ENCODE measurements at regions not wholly inside any gene's neighbourhood (a gene's known extent, or its start where the extent isn't known, plus 50 kb on each side); places are given as distances from the start of the nearest gene placed in this dataset.

DNA sequence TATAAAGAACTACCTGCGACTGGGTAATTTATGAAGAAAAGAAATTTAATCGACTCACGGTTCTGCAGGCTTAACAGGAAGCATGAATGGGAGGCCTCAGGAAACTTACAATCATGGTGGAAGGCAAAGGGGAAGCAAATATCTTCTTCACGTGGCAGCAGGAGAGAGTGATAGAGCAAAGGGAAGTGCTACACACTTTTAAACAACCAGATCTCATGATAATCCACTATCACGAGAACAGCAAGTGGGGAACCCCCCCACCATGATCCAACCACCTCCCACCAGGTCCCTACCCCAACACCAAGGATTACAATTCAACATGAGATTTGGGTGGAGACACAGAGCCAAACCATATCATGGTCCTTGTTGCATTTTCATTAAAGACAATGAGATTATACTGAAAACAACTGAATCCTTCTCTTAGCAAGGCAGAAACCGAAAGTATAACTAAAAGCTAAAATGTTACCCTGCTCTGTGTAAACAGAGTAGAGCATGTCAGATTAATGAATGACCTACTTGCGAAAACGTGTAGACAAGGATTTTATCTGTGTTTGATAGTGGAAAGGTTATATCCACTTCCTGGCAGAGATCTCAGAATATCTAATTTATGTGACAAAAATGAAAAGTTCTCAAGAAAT lies 60.1 kb upstream of the RBBP8 start:
- no peak overlapping the region for H3K4me2 ChIP-seq (ENCODE audit: low read depth, low read length, poor library complexity, severe bottlenecking)
- no peaks in the 10 kb centered on the region for H4K20me1 ChIP-seq (ENCODE audit: low read depth, low read length)
- no peak overlapping the region for H2AFZ ChIP-seq (ENCODE audit: low read depth, low read length, severe bottlenecking)
- no peak for TF ChIP-seq CTCF (IDR thresholded peaks at IDR 0.05; ENCODE audit: insufficient read depth, low read length, poor library complexity, severe bottlenecking)
- no peak for TF ChIP-seq EZH2phosphoT487 (conservative IDR thresholded peaks at IDR 0.05; ENCODE audit: low read length)
- H3K4me3 ChIP-seq (ENCODE audit: insufficient read depth, low read length, poor library complexity, severe bottlenecking), result no peak overlapping the region
- no peaks in the 10 kb centered on the region for H3K79me2 ChIP-seq (ENCODE audit: insufficient read depth, low read length)
- no peaks in the 10 kb centered on the region for H3K9me3 ChIP-seq (ENCODE audit: insufficient read depth, low read length)
- H3K9ac ChIP-seq (ENCODE audit: low read length), result no peak overlapping the region
- no peaks in the 10 kb centered on the region for H3K27me3 ChIP-seq (ENCODE audit: low read length)
- no peak overlapping the region for H3K27ac ChIP-seq (ENCODE audit: low read depth, low read length)
- H3K9me2 ChIP-seq (replicated peaks; ENCODE audit: insufficient read depth, low read length), result no peaks in the 10 kb centered on the region
- H3K36me3 ChIP-seq (ENCODE audit: low read length), result no peaks in the 10 kb centered on the region
- no peaks in the 10 kb centered on the region for H3F3A ChIP-seq (ENCODE audit: insufficient read depth)

GRCh38 chr18:22879293-22879692 lies 53.8 kb upstream of the RBBP8 start:
- Histone ChIP-seq H3K27me3 (ENCODE audit: low read length) (no peaks in the 10 kb centered on the region), H3K9ac (ENCODE audit: low read length) (no peak overlapping the region), H3K9me2 (replicated peaks; ENCODE audit: insufficient read depth, low read length) (no peaks in the 10 kb centered on the region), H4K20me1 (ENCODE audit: low read depth, low read length) (no peaks in the 10 kb centered on the region), H3K4me3 (ENCODE audit: insufficient read depth, low read length, poor library complexity, severe bottlenecking) (no peak overlapping the region), H3K79me2 (ENCODE audit: insufficient read depth, low read length) (no peaks in the 10 kb centered on the region), H3K27ac (ENCODE audit: low read depth, low read length) (no peak overlapping the region), H3F3A (ENCODE audit: insufficient read depth) (no peaks in the 10 kb centered on the region), H3K4me2 (ENCODE audit: low read depth, low read length, poor library complexity, severe bottlenecking) (no peak overlapping the region), H3K9me3 (ENCODE audit: insufficient read depth, low read length) (no peaks in the 10 kb centered on the region), H3K36me3 (ENCODE audit: low read length) (no peaks in the 10 kb centered on the region), H2AFZ (ENCODE audit: low read depth, low read length, severe bottlenecking) (no peak overlapping the region)
- TF ChIP-seq CTCF (IDR thresholded peaks at IDR 0.05; ENCODE audit: insufficient read depth, low read length, poor library complexity, severe bottlenecking) (no peak), EZH2phosphoT487 (conservative IDR thresholded peaks at IDR 0.05; ENCODE audit: low read length) (no peak)

DNA sequence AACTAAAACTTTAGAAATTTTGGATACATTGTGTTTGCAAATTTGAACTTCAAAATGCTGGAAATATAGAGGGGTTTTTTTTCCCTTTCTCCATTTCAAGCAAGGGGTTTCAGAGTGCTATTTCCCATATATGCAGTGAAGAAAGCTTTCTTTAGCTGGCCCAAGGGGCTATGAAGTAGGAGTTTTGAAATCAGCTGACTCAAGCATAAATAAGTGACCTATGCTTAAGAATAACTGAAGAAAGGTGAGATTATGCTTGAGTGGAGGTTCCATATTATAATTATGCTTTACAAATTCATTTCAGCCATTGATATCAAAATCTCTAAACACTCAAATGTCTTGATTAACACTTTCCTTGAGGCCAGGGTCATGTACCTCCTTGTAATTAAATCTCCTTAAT lies 51.0 kb upstream of the RBBP8 start:
- Histone ChIP-seq H3F3A (ENCODE audit: insufficient read depth) (no peaks in the 10 kb centered on the region), H3K36me3 (ENCODE audit: low read length) (no peaks in the 10 kb centered on the region), H3K79me2 (ENCODE audit: insufficient read depth, low read length) (no peaks in the 10 kb centered on the region), H3K4me2 (ENCODE audit: low read depth, low read length, poor library complexity, severe bottlenecking) (no peak overlapping the region), H3K9me2 (replicated peaks; ENCODE audit: insufficient read depth, low read length) (no peaks in the 10 kb centered on the region), H3K9ac (ENCODE audit: low read length) (no peak overlapping the region), H3K9me3 (ENCODE audit: insufficient read depth, low read length) (no peaks in the 10 kb centered on the region), H3K27ac (ENCODE audit: low read depth, low read length) (no peak overlapping the region), H3K27me3 (ENCODE audit: low read length) (no peaks in the 10 kb centered on the region), H2AFZ (ENCODE audit: low read depth, low read length, severe bottlenecking) (no peak overlapping the region), H4K20me1 (ENCODE audit: low read depth, low read length) (no peaks in the 10 kb centered on the region), H3K4me3 (ENCODE audit: insufficient read depth, low read length, poor library complexity, severe bottlenecking) (no peak overlapping the region)
- TF ChIP-seq CTCF (IDR thresholded peaks at IDR 0.05; ENCODE audit: insufficient read depth, low read length, poor library complexity, severe bottlenecking) (no peak), EZH2phosphoT487 (conservative IDR thresholded peaks at IDR 0.05; ENCODE audit: low read length) (no peak)
